Hepatocyte (in vitro differentiated cells): ENCODE measurements at regions not wholly inside any gene's neighbourhood (a gene's known extent, or its start where the extent isn't known, plus 50 kb on each side); places are given as distances from the start of the nearest gene placed in this dataset.

Experiments
- DNase-seq: peaks from one replicate; pipeline ENCODE4 v3.0.0-alpha.2; 2016; ENCODE audit warnings: low spot score
- H2AFZ ChIP-seq: fragments of 200-600 bp; sonication (generic); 2 replicates; pipeline ENCODE4 v1.6.0; 2016; ENCODE audit warnings: antibody characterized with exemption, mild to moderate bottlenecking
- H3K27ac ChIP-seq: fragments of 200-600 bp; sonication (generic); 2 replicates; pipeline ENCODE4 v1.5.1; 2016; ENCODE audit warnings: mild to moderate bottlenecking
- H3K27me3 ChIP-seq: fragments of 200-600 bp; sonication (generic); 2 replicates; pipeline ENCODE4 v1.6.1; 2016
- H3K36me3 ChIP-seq: fragments of 200-600 bp; sonication (generic); replicated peaks from 2 replicates; pipeline ENCODE4 v1.5.1; 2016; ENCODE audit warnings: low read depth; ENCODE audit not compliant: insufficient read depth
- H3K4me1 ChIP-seq: fragments of 200-600 bp; sonication (generic); 2 replicates; pipeline ENCODE4 v1.5.1; 2016; ENCODE audit warnings: mild to moderate bottlenecking, moderate library complexity; ENCODE audit not compliant: insufficient read depth
- H3K4me2 ChIP-seq: fragments of 200-600 bp; sonication (generic); 2 replicates; pipeline ENCODE4 v1.6.0; 2016
- H3K4me3 ChIP-seq: fragments of 200-600 bp; sonication (generic); 2 replicates; pipeline ENCODE4 v1.5.1; 2016; ENCODE audit warnings: mild to moderate bottlenecking
- H3K79me2 ChIP-seq: fragments of 200-600 bp; sonication (generic); 2 replicates; pipeline ENCODE4 v1.6.0; 2017; ENCODE audit warnings: mild to moderate bottlenecking
- H3K9me2 ChIP-seq: fragments of 200-600 bp; sonication (generic); replicated peaks from 2 replicates; pipeline ENCODE4 v1.6.0; 2017; ENCODE audit warnings: mild to moderate bottlenecking; ENCODE audit not compliant: insufficient read depth
- H3K9me3 ChIP-seq: fragments of 200-600 bp; sonication (generic); 2 replicates; pipeline ENCODE4 v1.5.1; 2016; ENCODE audit warnings: low read depth, mild to moderate bottlenecking
- H4K20me1 ChIP-seq: fragments of 200-600 bp; sonication (generic); 2 replicates; pipeline ENCODE4 v1.6.0; 2016; ENCODE audit warnings: mild to moderate bottlenecking; ENCODE audit not compliant: insufficient read depth, poor library complexity, severe bottlenecking
- EZH2 ChIP-seq: fragments of 200-600 bp; sonication (generic); IDR thresholded peaks from 2 replicates; pipeline ENCODE4 v1.6.1; 2016; ENCODE audit warnings: antibody characterized with exemption, mild to moderate bottlenecking, borderline replicate concordance
- EZH2phosphoT487 ChIP-seq: fragments of 200-600 bp; sonication (generic); IDR thresholded peaks from one replicate; pipeline ENCODE4 v1.6.1; 2018; ENCODE audit warnings: antibody characterized with exemption, mild to moderate bottlenecking, low read depth, moderate library complexity; ENCODE audit not compliant: unreplicated experiment, severe bottlenecking
- WGBS: methylation state at CpG from one replicate; pipeline ENCODE4 v1.1.6; 2016; ENCODE audit warnings: low lambda C conversion rate; ENCODE audit errors: missing lambda C conversion rate; 5-methylcytosine and 5-hydroxymethylcytosine counted together
- TF ChIP-seq, protein P1 (sequence below): fragments of 200-600 bp; sonication (generic); IDR thresholded peaks from 2 replicates; pipeline ENCODE4 v1.5.1; 2016; ENCODE audit warnings: antibody characterized with exemption, mild to moderate bottlenecking; ENCODE audit not compliant: poor library complexity

DNA sequence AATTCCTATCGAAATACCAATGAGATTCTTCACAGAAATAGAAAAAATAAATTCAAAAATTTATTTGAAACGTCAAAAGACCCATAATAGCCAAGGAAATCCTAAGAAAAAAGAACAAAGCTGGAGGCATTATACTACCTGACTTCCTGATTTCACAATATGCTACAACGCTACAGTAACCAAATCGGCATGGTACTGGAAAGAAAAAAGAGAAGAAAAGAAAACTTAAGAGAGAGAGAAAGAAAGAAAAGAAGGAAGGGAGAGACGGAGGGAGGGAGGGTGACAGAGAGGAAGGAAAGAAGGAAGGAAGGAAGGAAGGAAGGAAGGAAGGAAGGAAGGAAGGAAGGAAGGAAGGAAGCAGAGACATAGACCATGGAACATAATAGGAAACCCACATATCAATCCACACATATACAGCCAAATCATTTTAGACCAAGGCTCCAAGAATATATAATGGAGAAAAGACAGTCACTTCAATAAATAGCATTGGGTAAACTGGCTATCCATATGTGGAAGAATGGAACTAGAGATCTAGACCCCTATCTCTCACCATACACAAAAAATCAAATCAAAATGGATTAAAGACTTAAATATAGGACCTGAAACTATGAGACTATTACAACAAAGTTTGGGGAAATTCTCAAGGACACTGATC lies 118.6 kb upstream of the CNTN4 start:
- Histone ChIP-seq H3K9me2 (no peaks in the 10 kb centered on the region), H3K4me3 (no peak overlapping the region), H3K9me3 (no peaks in the 10 kb centered on the region), H3K27ac (no peak overlapping the region), H3K4me1 (no peaks in the 10 kb centered on the region), H3K36me3 (no peaks in the 10 kb centered on the region), H2AFZ (no peak overlapping the region), H4K20me1 (no peaks in the 10 kb centered on the region), H3K79me2 (no peaks in the 10 kb centered on the region), H3K27me3 (no peaks in the 10 kb centered on the region), H3K4me2 (no peak overlapping the region)
- no peak for DNase-seq
- 76% methylated on average over 5 of the region's 5 CpGs for WGBS
- TF ChIP-seq EZH2 (no peak), EZH2phosphoT487 (no peak)
- TF ChIP-seq, protein P1, sequence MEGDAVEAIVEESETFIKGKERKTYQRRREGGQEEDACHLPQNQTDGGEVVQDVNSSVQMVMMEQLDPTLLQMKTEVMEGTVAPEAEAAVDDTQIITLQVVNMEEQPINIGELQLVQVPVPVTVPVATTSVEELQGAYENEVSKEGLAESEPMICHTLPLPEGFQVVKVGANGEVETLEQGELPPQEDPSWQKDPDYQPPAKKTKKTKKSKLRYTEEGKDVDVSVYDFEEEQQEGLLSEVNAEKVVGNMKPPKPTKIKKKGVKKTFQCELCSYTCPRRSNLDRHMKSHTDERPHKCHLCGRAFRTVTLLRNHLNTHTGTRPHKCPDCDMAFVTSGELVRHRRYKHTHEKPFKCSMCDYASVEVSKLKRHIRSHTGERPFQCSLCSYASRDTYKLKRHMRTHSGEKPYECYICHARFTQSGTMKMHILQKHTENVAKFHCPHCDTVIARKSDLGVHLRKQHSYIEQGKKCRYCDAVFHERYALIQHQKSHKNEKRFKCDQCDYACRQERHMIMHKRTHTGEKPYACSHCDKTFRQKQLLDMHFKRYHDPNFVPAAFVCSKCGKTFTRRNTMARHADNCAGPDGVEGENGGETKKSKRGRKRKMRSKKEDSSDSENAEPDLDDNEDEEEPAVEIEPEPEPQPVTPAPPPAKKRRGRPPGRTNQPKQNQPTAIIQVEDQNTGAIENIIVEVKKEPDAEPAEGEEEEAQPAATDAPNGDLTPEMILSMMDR = no peak

DNA sequence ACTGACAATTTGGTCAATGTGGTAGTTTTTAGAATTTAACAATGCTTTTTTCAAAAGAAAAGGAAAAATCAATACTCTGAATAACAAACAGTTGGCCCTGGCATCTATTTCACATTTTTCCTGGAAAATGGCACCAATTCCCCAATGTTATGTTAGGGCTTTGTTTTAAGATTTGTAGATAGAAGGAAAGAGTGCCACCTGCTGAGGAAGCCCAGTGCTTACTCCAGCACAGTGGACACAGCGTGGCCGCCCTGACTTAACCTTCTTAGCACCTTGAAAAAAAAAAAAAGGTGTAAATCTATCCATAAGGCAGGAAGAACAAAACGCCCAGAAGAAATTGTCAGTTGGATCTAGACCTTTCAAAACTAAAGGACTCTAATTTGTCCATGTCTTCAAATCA lies 110.7 kb upstream of the CNTN4 start:
- Histone ChIP-seq H3K4me1 (no peaks in the 10 kb centered on the region), H3K9me3 (no peaks in the 10 kb centered on the region), H3K4me2 (no peak overlapping the region), H3K9me2 (no peaks in the 10 kb centered on the region), H3K79me2 (no peaks in the 10 kb centered on the region), H3K27me3 (no peaks in the 10 kb centered on the region), H4K20me1 (no peaks in the 10 kb centered on the region), H2AFZ (no peak overlapping the region), H3K27ac (no peak overlapping the region), H3K36me3 (no peaks in the 10 kb centered on the region), H3K4me3 (no peak overlapping the region)
- no peak for TF ChIP-seq EZH2phosphoT487
- TF ChIP-seq, protein P1 = peak; percentile 58
- DNase-seq = peak; percentile 63
- WGBS = 33% methylated on average over 3 of the region's 3 CpGs

DNA sequence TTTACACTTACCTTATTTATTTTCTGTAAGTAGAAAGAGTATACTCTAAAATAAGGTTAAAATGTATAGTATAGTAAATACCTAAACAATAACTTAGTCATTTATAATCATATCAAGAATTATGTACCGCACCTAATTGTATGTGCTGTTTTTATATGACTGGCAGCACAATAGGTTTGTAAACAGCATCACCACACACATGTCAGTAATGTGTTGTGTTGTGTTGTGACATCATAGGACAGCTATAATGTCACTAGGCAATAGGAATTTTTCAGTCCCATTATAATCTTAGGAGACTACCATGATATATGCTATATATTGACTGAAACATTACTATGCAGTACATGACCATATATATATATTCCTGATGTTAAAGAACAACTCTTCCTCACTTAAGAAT lies 99.9 kb upstream of the CNTN4 start:
- no peaks in the 10 kb centered on the region for H3K36me3 ChIP-seq
- H3K27me3 ChIP-seq = no peaks in the 10 kb centered on the region
- no peak overlapping the region for H2AFZ ChIP-seq
- no peak overlapping the region for H3K4me2 ChIP-seq
- TF ChIP-seq EZH2phosphoT487 = no peak
- TF ChIP-seq, protein P1 = no peak
- TF ChIP-seq EZH2 = no peak
- H4K20me1 ChIP-seq = no peaks in the 10 kb centered on the region
- H3K4me3 ChIP-seq = no peak overlapping the region
- no peaks in the 10 kb centered on the region for H3K4me1 ChIP-seq
- WGBS = 95% methylated on average over 1 of the region's 1 CpG
- H3K9me3 ChIP-seq = no peaks in the 10 kb centered on the region
- no peak overlapping the region for H3K27ac ChIP-seq
- no peaks in the 10 kb centered on the region for H3K9me2 ChIP-seq
- H3K79me2 ChIP-seq = no peaks in the 10 kb centered on the region
- DNase-seq = no peak
